Hematopoietic multipotent progenitor cell treated with erythropoietin and hydrocortisone succinate and interleukin-3 and kit ligand, for 15 days (in vitro differentiated cells): ENCODE measurements at regions not wholly inside any gene's neighbourhood (a gene's known extent, or its start where the extent isn't known, plus 50 kb on each side); places are given as distances from the start of the nearest gene placed in this dataset.

Source experiments
- DNase-seq: peaks from one replicate; pipeline ENCODE4 v3.0.0-alpha.2; 2015; ENCODE audit warnings: low spot score

DNA sequence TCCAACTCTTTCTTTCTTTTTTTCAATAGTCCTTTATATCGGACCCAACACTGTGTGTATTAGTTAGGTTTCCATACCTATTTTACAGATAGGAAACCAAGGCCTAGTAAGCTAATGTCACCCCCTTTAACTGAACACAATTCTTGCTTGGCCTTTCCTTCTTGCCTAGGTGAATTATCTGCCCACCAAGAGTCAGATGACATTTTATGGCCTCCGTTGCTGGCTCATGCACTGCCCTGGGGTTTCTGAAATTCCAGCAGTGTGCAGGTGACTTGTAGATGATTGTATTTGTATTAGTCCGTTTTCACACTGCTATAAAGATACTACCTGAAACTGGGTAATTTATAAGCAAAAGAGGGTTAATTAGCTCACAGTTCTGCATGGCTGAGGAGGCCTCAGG, 293.8 kb downstream of the GAS1 start:
- DNase-seq, result no peak

DNA sequence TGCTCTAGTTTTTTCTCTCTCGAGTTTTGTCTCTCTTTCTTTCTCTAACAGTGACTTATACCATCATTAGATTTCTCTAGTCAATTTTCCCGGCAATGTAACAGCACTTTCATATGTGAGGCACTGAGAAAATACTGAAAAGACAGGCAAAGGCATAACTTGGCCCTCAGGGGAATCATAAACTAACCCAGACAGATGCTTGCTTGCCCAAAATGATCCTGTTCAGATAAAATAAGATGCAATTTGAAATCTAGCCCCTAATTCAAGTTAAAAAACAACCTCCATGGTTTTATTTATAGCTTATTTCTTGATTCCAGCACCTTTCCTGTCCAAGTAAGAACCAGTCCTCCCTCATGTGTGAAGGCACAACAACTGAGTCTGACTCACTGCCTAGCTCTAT, 294.6 kb downstream of the GAS1 start:
- no peak for DNase-seq

DNA sequence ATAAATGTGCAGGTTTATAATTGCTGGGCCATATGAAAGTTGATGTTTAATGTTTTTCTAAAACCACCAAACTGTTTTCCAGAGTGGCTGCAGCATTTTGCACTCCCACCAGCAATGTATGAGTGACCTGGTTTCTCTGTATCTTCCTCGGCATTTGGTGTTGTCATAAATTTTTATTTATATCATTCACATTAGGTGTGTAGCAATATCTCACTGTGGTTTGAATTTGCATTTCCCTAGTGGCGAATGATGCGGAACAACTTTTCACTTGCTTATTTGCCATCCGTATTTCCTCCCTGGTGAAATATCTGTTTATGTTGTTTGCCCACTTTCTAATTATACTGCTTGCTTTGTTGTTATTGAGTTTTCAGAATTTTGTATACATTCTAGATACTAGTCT, 295.7 kb upstream of the TUT7 start:
- DNase-seq, result no peak

DNA sequence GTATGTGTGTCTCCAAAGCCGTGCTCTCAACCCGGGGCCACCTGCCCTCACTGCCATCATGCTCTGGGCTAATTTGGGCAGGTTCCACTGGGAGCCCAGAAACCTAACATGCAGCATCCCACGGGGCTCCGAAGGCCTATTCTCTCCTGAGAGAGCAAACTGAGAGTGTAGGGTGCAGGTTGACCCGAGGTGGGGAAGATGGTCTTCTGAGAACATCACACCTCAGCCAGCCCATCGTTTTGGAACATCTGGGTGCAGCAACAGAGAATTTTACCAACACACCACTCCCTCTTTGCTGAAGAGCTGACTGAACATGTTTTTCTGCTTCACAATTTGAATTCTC, 294.6 kb upstream of the TUT7 start:
- DNase-seq, result no peak

DNA sequence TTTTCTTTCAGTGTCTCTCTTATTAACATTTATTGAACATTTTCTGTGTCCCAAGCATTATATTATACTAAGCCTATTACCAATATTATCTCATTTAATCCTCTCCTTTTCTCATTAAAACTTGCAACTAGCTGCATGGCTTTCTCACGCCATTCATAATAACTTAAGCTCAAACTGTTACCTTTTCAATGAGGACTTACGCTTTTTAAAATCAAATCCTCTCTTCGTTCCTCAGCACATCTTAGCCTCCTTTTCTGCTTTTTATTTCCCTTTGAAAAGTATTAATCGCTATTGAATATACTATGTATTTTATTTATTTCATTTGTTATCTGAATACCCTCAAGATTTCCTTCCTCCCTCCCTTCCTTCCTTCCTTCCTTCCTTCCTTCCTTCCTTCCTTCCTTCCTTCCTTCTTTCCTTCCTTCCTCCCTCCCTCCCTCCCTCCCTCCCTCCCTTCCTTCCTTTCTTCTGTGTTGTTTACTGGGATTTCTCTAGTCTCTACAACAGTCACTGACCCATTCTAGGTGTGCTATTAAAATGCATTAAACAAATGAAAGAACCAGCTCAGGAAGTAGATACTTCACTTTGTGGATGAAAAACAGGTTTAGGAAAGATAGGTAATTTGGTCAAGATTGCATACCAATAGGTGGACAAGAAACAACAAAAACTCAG, 294.1 kb upstream of the TUT7 start:
- no peak for DNase-seq

DNA sequence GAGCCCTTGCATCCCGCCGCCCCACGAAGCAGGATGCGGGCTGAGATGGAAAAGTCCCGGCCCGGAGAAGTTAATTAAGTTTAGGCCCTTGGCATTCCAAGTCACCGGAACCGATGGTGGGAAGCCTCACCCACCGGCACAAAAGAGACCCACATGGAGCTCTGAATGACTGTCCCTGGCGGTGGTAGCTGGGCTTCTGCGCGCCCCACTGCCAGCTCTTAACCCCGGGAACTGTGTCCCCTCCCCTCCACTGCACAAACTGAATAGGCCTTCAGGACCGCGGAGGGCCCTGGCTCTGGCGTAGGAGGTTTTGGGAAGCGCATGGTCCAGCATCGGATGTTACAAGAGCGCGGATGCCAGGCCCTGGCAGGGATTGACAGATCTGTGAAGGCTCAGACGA, 291.1 kb upstream of the TUT7 start:
- no peak for DNase-seq

DNA sequence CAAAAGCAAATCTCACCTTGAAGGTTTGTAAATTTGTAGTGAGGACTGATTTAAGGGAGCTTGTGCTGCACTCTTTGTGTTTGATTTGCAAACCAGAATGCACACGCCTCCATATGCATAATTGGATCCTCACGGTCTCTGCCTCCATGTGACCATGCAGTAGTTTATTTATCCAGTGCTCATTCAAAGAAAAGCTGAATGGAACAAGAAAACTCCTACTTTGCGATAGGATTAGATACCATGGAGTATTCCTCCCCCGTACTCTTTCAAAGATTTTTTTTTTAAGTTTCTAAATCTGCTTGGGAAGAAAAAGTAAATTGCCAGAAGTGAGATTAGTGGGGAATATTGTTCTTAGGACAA, 290.4 kb upstream of the TUT7 start:
- DNase-seq, result no peak

DNA sequence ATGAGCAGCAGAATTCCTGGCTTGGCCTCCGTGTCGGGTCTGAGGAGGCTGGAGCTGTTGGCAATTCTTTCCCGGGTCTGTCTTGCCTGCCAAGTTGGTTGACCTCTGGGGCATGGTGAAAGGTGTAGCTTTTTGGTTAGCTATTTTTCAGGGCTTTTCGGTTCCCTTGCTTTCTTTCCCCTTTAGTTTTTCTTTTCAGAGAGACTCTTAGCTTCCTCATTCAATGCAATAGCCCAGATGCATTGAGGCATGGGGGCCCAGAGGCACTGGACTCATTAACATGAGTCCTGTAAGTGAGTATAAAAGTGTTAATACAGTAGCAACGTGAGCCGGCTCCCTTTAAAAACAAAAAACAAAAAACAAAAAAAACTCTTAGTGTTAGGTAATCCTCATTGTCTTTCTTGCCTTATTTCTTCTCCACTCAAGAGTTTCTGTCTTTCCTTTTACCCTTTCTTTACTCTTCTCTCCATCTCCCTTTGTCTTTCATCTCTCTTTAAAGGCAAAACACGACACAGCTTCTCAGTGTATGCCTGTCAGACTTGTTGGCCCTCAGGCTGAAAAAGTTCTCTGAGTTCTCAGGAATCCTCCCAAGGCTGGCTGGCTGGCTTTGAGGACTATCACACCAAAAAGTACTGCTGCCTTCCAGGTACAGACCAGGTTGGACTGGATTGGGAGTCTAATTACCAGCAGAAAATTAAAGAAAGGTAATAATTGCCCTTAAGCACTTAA, 289.9 kb upstream of the TUT7 start:
- no peak for DNase-seq

DNA sequence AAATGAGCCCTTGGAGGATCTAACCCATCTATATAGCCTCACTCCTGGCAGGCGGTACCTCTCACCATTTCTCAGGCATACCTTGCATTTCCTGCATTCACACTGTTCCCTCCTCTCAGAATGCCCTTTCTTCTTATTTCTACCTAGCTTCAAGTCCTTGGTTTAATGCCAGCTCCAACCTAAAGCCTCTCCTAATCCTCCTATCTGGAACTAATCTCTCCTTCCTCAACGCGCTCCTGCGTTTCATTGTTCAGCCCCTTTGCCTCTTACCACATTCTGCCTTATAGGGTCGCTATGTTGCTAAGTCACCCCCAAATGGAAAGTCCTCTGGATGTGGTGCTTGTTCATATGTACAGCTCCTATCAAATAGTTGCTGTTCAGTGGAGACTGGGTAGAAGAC, 288.5 kb upstream of the TUT7 start:
- no peak for DNase-seq

DNA sequence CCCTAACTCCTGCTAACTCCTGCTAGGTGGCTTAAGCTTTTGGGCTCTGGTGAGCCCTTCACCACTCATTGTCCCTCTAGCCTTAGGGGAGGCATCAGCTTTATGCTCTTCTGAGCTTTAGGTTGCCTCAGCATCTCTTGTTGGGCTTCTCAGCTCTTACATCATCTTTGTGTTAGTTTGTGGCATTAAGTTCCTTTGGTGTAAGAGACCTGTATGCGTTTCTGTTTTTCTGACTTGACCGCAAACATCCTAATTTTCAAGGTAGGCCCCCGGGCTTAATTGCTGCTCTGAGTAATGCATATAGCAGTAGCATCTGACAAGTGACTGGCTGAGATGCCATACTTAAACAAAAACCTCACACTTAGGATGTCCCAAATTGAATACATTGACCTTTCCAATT, 287.8 kb upstream of the TUT7 start:
- no peak for DNase-seq

DNA sequence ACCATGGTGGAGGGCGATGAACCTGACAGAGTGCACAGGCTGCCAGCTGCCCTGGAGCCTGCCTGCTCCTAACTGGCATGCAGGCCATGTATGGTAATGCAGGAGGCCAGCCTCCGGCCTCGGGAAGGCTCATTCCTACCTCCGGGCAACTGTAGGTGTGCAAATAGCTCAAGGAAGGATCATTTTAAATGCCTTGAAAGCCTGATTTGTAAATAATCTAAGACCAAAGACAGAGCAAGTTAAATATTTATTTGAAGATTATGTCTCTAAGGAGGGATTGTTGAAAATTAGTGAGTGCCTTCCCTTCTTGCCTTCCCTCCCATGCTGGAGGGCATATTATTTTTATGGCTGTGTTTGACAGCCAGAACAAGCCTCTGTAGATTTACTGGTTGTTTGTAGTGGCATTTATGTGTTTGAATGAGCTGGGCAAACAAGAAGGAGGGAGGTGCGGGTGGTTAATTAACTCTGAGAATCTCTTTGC, 285.7 kb upstream of the TUT7 start:
- DNase-seq, result no peak

DNA sequence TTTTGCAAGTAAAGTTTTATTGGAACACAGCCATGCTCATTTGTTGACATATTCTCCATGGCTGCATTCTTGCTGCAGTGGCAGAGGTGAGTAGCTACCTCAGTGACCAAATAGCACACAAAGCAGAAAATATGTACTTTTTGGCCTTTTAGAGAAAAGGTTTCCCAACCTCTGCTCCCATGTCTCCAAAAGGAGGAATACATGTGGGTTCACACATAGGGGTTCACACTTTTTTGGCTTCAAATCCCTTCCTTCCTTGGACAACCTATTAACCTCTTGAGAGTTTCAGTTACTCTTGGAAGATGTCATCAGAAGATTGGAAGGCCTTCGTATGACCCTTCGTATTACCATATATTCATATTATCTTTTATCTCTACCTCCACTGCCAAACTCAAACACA, 285.1 kb upstream of the TUT7 start:
- DNase-seq, result no peak

DNA sequence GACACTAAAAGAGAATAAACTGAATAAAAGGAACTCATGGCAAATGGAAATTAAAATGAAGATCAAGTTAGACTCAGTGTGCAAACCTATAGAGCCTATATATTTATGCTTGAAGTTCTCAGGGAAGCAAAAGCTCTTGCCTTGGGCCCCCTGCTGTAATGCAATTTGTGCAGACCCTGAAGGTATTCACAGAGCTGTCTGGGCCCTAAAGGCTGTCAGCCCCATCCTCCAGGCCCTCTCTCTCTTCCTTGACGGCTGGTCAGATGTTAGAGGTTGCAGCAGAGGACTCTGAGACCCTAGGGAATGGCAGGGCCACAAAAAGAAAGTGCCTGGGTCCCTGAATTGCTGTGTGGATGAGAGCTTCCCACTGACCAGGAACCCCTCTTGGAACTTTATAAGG, 283.9 kb upstream of the TUT7 start:
- no peak for DNase-seq

DNA sequence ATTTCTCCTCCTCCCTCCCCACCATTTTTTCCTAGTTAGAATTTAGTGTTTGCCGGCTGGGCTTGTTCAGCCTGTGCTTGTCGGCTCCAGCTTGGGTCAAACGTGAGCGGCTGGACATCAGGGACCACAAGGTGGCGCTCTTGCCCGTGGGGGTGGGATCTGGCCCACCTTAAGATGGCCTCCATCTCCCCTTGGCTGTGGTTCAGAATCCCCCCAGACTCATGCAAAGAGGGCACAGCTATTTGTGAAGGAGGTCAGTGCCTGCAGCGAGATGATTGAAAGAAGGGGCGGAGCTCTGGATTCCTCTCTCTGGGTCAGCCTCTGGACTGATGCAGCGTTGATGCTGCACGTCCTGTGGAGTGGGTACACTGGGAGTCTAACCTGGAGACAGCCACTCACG, 283.3 kb upstream of the TUT7 start:
- DNase-seq, result no peak

DNA sequence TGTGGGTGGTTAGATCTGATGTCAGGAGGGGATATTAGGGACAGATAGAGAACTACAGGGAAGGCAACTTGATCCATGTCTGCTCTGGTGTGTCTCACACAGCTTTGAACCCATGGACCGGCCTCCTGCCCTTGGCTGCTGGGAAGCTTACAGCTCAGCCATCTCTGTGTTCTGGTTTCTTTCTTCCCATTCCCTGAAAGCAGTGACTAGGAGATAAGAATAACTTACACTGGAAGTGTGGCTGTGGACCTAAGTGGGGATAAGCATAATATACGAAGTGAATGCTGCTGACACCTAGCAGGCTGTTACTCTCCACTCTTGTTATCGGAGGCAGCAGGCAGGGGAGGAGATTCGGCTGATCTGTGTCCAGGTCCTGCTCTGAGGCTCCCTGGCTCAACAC, 282.3 kb upstream of the TUT7 start:
- no peak for DNase-seq

DNA sequence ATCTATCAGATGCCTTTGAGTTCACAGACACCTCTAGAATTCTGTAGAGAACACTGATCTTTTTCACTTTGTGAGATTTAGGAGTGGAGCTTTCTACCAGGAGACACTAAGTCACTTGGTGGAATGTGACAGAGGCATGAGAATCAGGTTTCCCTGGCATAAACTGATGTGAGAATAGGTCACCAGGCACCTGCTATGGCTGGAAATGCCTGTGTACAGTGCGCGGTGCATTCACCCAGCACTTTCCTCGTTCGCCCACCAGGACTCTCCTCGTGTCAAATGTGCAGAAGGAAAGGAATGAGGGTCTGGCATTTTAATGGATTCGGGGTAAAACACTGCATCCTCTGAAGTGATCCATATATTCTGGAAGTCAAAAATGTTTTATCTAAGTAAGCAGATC, 281.8 kb upstream of the TUT7 start:
- no peak for DNase-seq

DNA sequence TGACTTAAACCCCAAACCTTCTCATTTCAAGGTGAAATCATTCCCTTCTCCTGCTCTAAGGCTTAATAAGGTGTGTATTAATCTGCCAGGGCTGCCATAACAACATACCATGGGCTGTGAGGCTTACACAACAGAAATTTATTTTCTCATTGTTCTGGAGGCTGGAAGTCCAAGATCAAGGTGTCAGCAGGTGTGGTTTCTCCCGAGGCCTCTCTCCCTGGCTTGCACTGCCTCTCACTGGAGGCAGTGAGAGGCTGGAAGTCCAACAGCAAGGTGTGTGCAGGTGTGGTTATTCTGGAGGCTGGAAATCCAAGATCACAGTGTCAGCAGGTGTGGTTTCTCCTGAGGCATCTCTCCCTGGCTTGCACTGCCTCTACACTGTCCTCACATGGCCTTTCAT, 280.3 kb upstream of the TUT7 start:
- no peak for DNase-seq

DNA sequence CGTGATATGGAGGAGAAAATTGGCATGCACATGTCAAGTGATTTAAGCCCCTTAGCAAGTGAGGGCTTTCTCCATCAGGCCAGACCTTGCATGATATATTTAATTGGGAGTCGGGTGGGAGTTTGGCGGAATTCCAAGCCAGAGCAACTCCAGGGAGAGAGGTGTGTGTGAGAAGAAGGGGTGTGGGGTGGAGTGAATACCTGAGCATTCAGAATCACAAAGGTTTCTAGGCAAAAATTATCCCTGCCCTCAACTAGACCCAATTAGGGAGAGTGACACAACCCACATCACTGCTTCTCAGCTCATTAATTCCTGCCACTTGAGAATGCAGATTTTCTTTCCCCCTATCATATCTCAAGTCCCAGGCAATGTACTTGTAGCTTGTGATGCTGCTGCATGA, 279.7 kb upstream of the TUT7 start:
- DNase-seq, result no peak

DNA sequence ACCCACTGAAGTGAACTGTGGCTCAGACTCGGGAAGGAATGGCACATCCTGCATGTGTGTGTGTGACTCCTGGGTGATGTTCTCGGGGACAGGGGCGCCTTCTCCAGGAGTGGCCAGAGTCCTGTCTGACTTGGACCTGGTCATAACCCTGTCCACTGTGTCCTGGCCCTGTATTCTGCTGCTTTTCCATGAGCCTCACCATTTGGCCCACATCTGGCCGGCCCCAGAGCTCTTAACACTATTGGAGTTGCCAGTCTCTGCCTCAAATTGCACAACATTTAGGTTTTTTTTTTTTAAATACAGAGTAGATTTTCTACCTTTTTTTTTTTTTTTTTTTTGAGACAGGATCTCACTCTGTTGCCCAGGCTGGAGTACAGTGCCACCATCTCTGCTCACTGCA, 278.3 kb upstream of the TUT7 start:
- no peak for DNase-seq

DNA sequence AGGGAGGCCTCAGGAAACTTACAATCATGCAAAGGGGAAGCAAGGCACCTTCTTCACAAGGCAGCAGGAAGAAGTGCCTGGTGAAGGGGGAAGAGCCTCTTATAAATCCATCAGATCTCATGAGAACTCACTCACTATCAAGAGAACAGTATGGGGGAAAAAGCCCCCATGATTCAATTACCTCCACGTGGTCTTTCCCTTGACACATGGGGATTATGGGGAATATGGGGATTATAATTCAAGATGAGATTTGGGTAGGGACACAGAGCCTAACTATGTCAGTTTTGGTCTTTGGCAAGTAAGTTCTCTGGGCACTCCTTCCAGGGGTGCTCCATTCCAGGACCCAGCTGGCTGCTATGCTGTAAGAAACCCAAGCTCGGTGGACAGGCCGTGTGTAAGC, 275.3 kb upstream of the TUT7 start:
- DNase-seq, result no peak

DNA sequence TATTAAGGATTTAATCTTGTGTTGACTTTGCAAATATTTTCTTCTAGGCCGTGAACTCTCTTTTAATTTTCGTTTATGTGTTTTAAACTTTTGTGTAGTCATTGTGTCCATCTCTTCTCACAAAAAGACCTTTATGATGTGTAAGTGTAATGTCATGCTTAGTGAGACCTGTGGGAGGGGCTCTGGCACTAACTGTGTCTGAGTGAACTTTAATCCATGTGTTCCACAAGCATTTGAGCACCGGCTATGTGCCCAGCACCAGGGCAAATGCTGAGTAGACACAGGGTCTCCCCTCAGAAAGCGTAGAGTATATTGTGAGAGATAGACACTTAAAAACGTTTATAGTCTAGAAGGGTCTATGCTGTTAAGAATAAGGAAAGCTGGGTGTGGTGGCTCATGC, 272.6 kb upstream of the TUT7 start:
- no peak for DNase-seq

DNA sequence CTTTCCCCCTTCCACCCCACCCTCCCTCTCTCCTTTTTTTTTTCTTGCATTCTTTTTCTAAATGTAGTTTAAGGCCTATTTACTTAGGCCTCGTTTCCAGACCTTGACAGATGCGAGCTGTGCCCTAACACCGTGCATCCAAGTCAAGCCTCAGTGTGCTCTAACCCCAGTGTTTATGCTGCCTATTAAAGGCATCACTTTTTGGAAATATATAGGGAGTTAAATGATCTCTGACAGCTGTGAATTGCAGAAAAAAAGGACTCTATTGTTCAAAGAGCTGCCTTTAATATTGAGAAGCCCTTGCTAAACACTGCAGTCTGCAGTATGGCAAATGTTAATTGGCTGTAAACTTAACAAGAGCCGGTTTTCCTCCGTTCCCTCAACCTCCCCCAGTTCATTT, 270.4 kb upstream of the TUT7 start:
- no peak for DNase-seq

DNA sequence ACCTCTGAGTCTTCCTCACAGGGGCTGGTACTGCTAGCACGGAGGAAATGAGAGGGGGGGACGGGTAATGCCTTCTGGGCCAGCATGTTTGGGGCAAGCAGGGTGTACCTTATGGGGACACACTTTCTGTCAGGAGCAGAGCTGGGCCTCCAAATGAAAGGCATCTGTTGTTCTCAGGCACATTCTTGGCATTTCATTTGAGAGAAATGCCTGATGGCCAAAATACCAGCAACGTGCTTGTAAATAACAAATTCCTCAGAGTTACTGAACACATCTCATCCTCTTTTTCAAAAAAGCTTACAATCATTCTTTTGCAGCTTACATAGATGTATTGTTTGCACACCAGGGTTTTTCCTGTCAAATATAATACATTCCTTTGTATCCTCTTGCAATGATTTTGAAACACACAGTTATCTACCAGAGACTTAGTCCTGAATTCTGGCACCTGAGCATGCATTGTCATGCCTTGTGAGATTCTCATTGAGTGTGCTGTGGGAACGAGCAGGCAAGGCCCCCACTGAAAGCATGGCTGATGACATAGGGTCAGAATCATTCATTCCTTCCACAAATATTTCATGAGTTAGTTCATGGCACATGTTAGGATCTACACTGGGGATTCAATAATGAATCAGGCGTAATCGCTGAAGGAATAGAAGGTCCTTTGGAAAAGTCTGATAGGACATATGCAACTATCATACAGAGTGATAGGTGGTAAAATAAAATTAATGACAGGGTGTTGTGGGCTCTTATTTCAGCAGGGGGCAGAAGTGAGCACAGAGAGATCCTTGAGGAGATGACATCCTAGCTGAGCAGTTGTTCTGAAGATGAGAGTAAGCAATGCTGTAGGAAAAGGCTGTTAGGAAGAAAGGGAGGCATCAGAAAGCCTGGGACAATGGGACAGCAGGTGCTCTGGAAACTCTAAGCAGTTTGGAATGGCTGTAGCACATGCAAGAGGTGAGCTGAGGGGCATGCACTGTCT, 260.9 kb upstream of the TUT7 start:
- peak; percentile 4 for DNase-seq
